VCaP (cell line): ENCODE measurements at regions not wholly inside any gene's neighbourhood (a gene's known extent, or its start where the extent isn't known, plus 50 kb on each side); places are given as distances from the start of the nearest gene placed in this dataset.
"Not testable (repeated sequence)": the region's sequence is repeated elsewhere in the genome, so short reads cannot be mapped to it uniquely, and the experiment has no call there.

Experiments used
- H3K27ac ChIP-seq: fragments of 450-650 bp; 2 replicates; pipeline ENCODE4 v1.5.1; 2017
- TF ChIP-seq, protein P1 (sequence below): fragments of 450-650 bp; conservative IDR thresholded peaks from 2 replicates; pipeline ENCODE4 v1.5.1; 2017; ENCODE audit warnings: mild to moderate bottlenecking, moderate library complexity

- no peak overlapping the region for H3K27ac ChIP-seq
- TF ChIP-seq, protein P1, sequence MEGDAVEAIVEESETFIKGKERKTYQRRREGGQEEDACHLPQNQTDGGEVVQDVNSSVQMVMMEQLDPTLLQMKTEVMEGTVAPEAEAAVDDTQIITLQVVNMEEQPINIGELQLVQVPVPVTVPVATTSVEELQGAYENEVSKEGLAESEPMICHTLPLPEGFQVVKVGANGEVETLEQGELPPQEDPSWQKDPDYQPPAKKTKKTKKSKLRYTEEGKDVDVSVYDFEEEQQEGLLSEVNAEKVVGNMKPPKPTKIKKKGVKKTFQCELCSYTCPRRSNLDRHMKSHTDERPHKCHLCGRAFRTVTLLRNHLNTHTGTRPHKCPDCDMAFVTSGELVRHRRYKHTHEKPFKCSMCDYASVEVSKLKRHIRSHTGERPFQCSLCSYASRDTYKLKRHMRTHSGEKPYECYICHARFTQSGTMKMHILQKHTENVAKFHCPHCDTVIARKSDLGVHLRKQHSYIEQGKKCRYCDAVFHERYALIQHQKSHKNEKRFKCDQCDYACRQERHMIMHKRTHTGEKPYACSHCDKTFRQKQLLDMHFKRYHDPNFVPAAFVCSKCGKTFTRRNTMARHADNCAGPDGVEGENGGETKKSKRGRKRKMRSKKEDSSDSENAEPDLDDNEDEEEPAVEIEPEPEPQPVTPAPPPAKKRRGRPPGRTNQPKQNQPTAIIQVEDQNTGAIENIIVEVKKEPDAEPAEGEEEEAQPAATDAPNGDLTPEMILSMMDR = no peak
Measured at GRCh38 chr16:87201052-87201451, 116.1 kb downstream of the C16orf95 start.

GRCh38 chr16:87201790-87202189 lies 115.4 kb downstream of the C16orf95 start:
- TF ChIP-seq, protein P1 = no peak
- H3K27ac ChIP-seq = no peak overlapping the region

DNA sequence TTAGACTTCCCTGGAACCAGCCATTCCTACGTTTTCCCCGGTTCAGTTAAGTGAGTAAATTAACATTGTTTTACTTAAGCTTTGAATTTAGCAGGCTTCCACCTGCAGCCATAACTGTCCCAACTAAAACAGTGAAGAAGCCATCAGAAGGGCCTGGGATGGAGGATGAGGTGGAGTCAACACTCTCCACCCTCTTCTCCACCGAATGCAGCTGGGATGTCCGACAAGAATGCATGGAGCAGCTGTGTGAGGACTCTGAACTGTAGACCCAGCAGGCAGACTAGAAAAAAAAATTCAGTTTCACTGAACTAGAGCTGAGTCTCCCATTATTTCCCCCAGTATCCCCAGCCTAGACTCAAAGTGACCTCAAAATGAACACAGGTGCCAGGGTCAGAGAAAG lies 114.8 kb downstream of the C16orf95 start:
- H3K27ac ChIP-seq = no peak overlapping the region
- TF ChIP-seq, protein P1 = no peak

DNA sequence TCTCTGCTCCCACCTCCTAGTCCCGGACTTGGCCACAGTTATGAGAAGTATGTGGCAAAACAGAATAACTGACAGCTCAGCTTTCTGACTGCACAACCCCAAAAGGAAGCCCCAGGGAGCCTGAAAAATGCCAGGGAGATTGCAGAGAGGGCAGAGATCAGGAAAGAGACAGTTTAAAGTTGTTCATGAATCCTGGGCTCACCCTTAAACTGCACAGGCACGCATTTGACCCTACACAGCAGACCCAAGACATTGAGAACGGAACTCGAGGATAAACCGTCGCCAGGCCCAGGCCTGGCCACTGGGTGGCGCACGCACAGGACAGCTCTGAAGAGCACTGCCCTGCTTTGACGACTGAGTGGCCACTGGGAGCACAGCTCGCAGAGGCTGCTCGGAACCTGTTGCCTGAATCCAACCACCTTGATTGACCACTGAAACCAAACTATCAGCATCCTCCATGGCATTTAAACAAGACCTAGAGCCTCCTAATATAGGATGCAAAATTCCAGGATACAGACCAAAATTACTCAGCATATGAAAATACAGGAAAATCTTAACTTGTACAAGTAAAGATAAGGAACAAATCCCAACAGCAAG lies 114.0 kb downstream of the C16orf95 start:
- TF ChIP-seq, protein P1 = peak; percentile 65
- no peak overlapping the region for H3K27ac ChIP-seq

- H3K27ac ChIP-seq = no peak overlapping the region
- TF ChIP-seq, protein P1 = no peak
Measured at GRCh38 chr16:87206646-87207451, 110.3 kb downstream of the C16orf95 start.

DNA sequence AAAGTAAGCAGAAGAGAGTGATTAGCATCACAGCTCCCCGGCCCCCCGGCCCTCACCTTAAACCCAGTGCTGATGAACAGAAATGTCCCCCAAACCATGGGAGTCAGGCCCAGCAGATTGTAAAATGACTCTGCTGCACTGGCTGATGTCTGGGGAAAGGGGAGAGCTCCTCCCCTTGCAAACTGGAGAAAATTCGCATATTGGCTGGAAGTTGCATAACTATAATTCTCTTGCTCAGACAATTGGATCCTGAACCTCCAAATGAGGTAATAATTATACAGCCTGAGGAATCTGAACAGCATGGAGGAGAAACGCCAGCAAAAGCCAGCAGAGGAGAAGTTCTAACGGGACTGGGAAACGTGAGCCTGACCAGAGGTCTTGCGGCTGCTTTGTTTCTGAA lies 109.7 kb downstream of the C16orf95 start:
- H3K27ac ChIP-seq = no peak overlapping the region
- TF ChIP-seq, protein P1 = no peak

- TF ChIP-seq, protein P1 = no peak
- H3K27ac ChIP-seq = no peak overlapping the region
Measured at GRCh38 chr16:87207965-87208364, 109.2 kb downstream of the C16orf95 start.

DNA sequence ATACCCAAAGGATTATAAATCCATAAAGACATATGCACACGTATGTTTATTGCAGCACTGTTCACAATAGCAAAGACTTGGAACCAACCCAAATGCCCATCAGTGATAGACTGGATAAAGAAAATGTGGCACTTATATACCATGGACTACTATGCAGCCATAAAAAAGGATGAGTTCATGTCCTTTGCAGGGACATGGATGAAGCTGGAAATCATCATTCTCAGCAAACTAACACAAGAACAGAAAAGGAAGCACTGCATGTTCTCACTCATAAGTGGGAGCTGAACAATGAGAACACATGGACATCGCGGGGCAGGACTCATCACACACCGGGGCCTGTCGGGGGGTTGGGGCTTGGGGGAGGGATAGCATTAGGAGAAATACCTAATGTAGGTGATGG lies 108.2 kb downstream of the C16orf95 start:
- H3K27ac ChIP-seq = not testable (repeated sequence)
